ENCODE measurements at regions not wholly inside any gene's neighbourhood (a gene's known extent, or its start where the extent isn't known, plus 50 kb on each side); places are given as distances from the start of the nearest gene placed in this dataset.

- TF ChIP-seq CTCF (conservative IDR thresholded peaks at IDR 0.05; ENCODE audit: low read depth), result no peak
- POLR2A ChIA-PET (ENCODE audit: low non-redundant PET), result no interaction called here
- CTCF ChIA-PET, result no interaction called here
- H3K27ac ChIP-seq, result no peak overlapping the region
- no peak for DNase-seq (ENCODE audit: low spot score)
Measured at GRCh38 chr22:27641049-27641795, 160.3 kb downstream of the MN1 start.

- no peak for DNase-seq (ENCODE audit: low spot score)
- no peak for TF ChIP-seq CTCF (conservative IDR thresholded peaks at IDR 0.05; ENCODE audit: low read depth)
- POLR2A ChIA-PET (ENCODE audit: low non-redundant PET), result no interaction called here
- H3K27ac ChIP-seq, result no peak overlapping the region
- CTCF ChIA-PET, result interaction anchor here (0.6 kb wide), 1 partner anchor 186 kb away, joined by 3 read pairs; no protein-coding TSS in a partner anchor
Measured at GRCh38 chr22:27642104-27642800, 159.3 kb downstream of the MN1 start.

- no peak for TF ChIP-seq CTCF (conservative IDR thresholded peaks at IDR 0.05; ENCODE audit: low read depth)
- no peak overlapping the region for H3K27ac ChIP-seq
- no peak for DNase-seq (ENCODE audit: low spot score)
- POLR2A ChIA-PET (ENCODE audit: low non-redundant PET), result no interaction called here
- CTCF ChIA-PET, result no interaction called here
Measured at GRCh38 chr22:27643907-27644306, 157.6 kb downstream of the MN1 start.

- CTCF ChIA-PET, result no interaction called here
- no peak for TF ChIP-seq CTCF (conservative IDR thresholded peaks at IDR 0.05; ENCODE audit: low read depth)
- POLR2A ChIA-PET (ENCODE audit: low non-redundant PET), result no interaction called here
- no peak overlapping the region for H3K27ac ChIP-seq
- DNase-seq (ENCODE audit: low spot score), result no peak
Measured at GRCh38 chr22:27644566-27644965, 157.0 kb downstream of the MN1 start.

GRCh38 chr22:27647540-27647939 is 154.0 kb downstream of the MN1 start:
- POLR2A ChIA-PET (ENCODE audit: low non-redundant PET), result no interaction called here
- no peak overlapping the region for H3K27ac ChIP-seq
- no peak for TF ChIP-seq CTCF (conservative IDR thresholded peaks at IDR 0.05; ENCODE audit: low read depth)
- no peak for DNase-seq (ENCODE audit: low spot score)
- CTCF ChIA-PET, result no interaction called here

GRCh38 chr22:27648074-27648473 is 153.5 kb downstream of the MN1 start:
- no peak for DNase-seq (ENCODE audit: low spot score)
- no peak for TF ChIP-seq CTCF (conservative IDR thresholded peaks at IDR 0.05; ENCODE audit: low read depth)
- CTCF ChIA-PET, result no interaction called here
- no peak overlapping the region for H3K27ac ChIP-seq
- POLR2A ChIA-PET (ENCODE audit: low non-redundant PET), result no interaction called here
